Astrocyte (in vitro differentiated cells and primary cell): ENCODE measurements at regions not wholly inside any gene's neighbourhood (a gene's known extent, or its start where the extent isn't known, plus 50 kb on each side); places are given as distances from the start of the nearest gene placed in this dataset.

Experiments used
- DNase-seq: peaks from one replicate; pipeline ENCODE4 v3.0.0-alpha.2; 2010; ENCODE audit warnings: low read depth
- FAIRE-seq: peaks from 2 replicates; lab custom pipeline; 2011; peaks lifted over from hg19 to GRCh38; lab: Jason Lieb, UNC
- H2AFZ ChIP-seq: 2 replicates; pipeline ENCODE4 v1.6.0; 2012; ENCODE audit warnings: low read depth, low read length, inconsistent platforms
- H3K27ac ChIP-seq: 2 replicates; pipeline ENCODE4 v1.5.1; 2011; ENCODE audit warnings: low read depth, low read length, inconsistent platforms
- H3K27me3 ChIP-seq: 2 replicates; pipeline ENCODE4 v1.6.0; 2011; ENCODE audit warnings: low read length, inconsistent platforms; ENCODE audit not compliant: insufficient read depth
- H3K36me3 ChIP-seq: 2 replicates; pipeline ENCODE4 v1.5.1; 2011; ENCODE audit warnings: low read length, inconsistent platforms; ENCODE audit not compliant: insufficient read depth
- H3K4me1 ChIP-seq: 2 replicates; pipeline ENCODE4 v1.5.1; 2011; ENCODE audit warnings: low read length, inconsistent platforms; ENCODE audit not compliant: insufficient read depth
- H3K4me2 ChIP-seq: 2 replicates; pipeline ENCODE4 v1.6.0; 2012; ENCODE audit warnings: low read length, inconsistent platforms
- H3K4me3 ChIP-seq: 2 replicates; pipeline ENCODE4 v1.5.1; 2011; ENCODE audit warnings: low read depth, mild to moderate bottlenecking, low read length, inconsistent platforms; ENCODE audit not compliant: insufficient read depth
- H3K79me2 ChIP-seq: 2 replicates; pipeline ENCODE4 v1.6.0; 2012; ENCODE audit warnings: mild to moderate bottlenecking, low read length, inconsistent platforms; ENCODE audit not compliant: insufficient read depth
- H3K9ac ChIP-seq: 2 replicates; pipeline ENCODE4 v1.6.0; 2012; ENCODE audit warnings: mild to moderate bottlenecking, low read length, inconsistent platforms
- H3K9me3 ChIP-seq: 2 replicates; pipeline ENCODE4 v1.5.1; 2012; ENCODE audit warnings: low read depth, mild to moderate bottlenecking, low read length, inconsistent platforms; ENCODE audit not compliant: insufficient read depth
- H4K20me1 ChIP-seq: 2 replicates; pipeline ENCODE4 v1.6.0; 2012; ENCODE audit warnings: low read length, inconsistent platforms; ENCODE audit not compliant: insufficient read depth
- H3K27ac Mint-ChIP-seq: one replicate; pipeline ENCODE4 v1.8.0; 2021; ENCODE audit warnings: mild to moderate bottlenecking, mixed read lengths; ENCODE audit not compliant: unreplicated experiment
- H3K27me3 Mint-ChIP-seq: one replicate; pipeline ENCODE4 v1.8.0; 2021; ENCODE audit warnings: low read depth, mixed read lengths; ENCODE audit not compliant: unreplicated experiment
- H3K36me3 Mint-ChIP-seq: one replicate; pipeline ENCODE4 v1.8.0; 2021; ENCODE audit warnings: low read depth, mixed read lengths; ENCODE audit not compliant: unreplicated experiment
- H3K4me1 Mint-ChIP-seq: one replicate; pipeline ENCODE4 v1.8.0; 2021; ENCODE audit warnings: low read depth, mixed read lengths; ENCODE audit not compliant: unreplicated experiment
- H3K4me3 Mint-ChIP-seq: one replicate; pipeline ENCODE4 v1.8.0; 2021; ENCODE audit warnings: mild to moderate bottlenecking, moderate library complexity, mixed read lengths; ENCODE audit not compliant: unreplicated experiment
- H3K9me3 Mint-ChIP-seq: one replicate; pipeline ENCODE4 v1.8.0; 2021; ENCODE audit warnings: mild to moderate bottlenecking, mixed read lengths; ENCODE audit not compliant: unreplicated experiment
- CTCF ChIP-seq: IDR thresholded peaks from 2 replicates; pipeline ENCODE4 v1.5.1; 2011; ENCODE audit warnings: low read depth, mild to moderate bottlenecking, inconsistent platforms, low read length, moderate library complexity; ENCODE audit not compliant: insufficient read depth
- EZH2 ChIP-seq: IDR thresholded peaks from 2 replicates; pipeline ENCODE4 v1.6.1; 2012; ENCODE audit warnings: mild to moderate bottlenecking, low read length, inconsistent platforms; ENCODE audit not compliant: insufficient read depth

DNA sequence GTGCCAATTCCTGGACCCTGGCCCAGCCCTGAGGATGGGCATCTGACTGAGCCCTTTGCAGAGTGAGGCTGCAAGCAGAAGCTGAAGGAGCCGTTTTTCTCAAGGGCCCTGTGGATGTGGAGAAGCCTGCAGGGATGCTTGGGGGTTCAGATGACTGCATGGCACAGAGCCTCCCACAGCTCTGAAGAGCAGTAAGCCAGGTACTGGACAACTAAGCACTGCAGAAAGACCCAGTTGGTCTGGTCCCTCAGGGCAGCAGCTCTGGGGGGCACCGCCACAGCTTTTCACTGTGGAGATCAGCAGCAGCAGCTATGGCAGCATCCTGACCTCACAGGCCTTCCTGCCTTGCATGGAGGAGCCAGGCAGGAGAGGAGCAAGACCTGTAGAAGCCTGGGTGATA, 67.6 kb downstream of the CRYGS start:
- no peak overlapping the region for H3K4me3 Mint-ChIP-seq
- no peaks in the 10 kb centered on the region for H3K79me2 ChIP-seq
- H3K36me3 ChIP-seq: no peaks in the 10 kb centered on the region
- no peak overlapping the region for H3K9ac ChIP-seq
- H3K9me3 Mint-ChIP-seq: peaks cover 2% of the 10 kb centered on the region
- no peaks in the 10 kb centered on the region for H3K9me3 ChIP-seq
- H3K27ac ChIP-seq: no peak overlapping the region
- no peaks in the 10 kb centered on the region for H4K20me1 ChIP-seq
- no peak for DNase-seq
- peaks cover 6% of the 10 kb centered on the region for H3K27me3 Mint-ChIP-seq
- peaks cover 2% of the 10 kb centered on the region for H3K27me3 ChIP-seq
- H3K4me3 ChIP-seq: no peak overlapping the region
- H3K4me1 ChIP-seq: peaks cover 5% of the 10 kb centered on the region
- no peak for FAIRE-seq
- H3K4me2 ChIP-seq: no peak overlapping the region
- peaks cover 10% of the 10 kb centered on the region for H3K4me1 Mint-ChIP-seq
- no peak for TF ChIP-seq EZH2
- TF ChIP-seq CTCF: no peak
- no peaks in the 10 kb centered on the region for H3K36me3 Mint-ChIP-seq
- H3K27ac Mint-ChIP-seq: no peak overlapping the region
- peak overlapping the region; percentile 21 for H2AFZ ChIP-seq

DNA sequence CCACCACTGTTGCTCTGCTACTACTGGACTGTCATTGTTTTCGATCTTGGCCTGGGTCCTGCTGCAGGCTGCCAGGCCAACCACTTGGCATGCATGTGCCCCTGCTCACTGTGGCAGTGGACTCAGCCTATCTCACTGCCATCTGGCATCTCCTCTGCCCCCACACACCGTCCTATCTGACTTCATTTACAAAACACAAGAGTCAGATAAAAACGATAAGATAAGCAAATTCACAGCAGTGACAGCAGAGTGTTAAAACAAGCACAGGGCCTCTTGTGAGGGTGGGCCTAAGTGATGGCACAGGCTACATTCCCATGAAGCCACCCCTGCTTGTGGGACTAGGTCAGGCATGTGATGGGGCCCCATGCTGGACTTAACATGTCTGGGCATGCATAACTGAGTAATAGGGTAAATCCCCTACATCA, 68.1 kb downstream of the CRYGS start:
- peaks cover 5% of the 10 kb centered on the region for H3K4me1 ChIP-seq
- H3K4me3 ChIP-seq: no peak overlapping the region
- no peaks in the 10 kb centered on the region for H3K9me3 ChIP-seq
- no peaks in the 10 kb centered on the region for H3K36me3 ChIP-seq
- peaks cover 3% of the 10 kb centered on the region for H3K27me3 ChIP-seq
- H3K27ac Mint-ChIP-seq: peak overlapping the region; percentile 63
- H3K4me3 Mint-ChIP-seq: no peak overlapping the region
- peaks cover 2% of the 10 kb centered on the region for H3K9me3 Mint-ChIP-seq
- H3K27ac ChIP-seq: no peak overlapping the region
- H3K79me2 ChIP-seq: no peaks in the 10 kb centered on the region
- TF ChIP-seq CTCF: no peak
- no peak for TF ChIP-seq EZH2
- H4K20me1 ChIP-seq: no peaks in the 10 kb centered on the region
- peaks cover 10% of the 10 kb centered on the region for H3K4me1 Mint-ChIP-seq
- H3K27me3 Mint-ChIP-seq: peaks cover 5% of the 10 kb centered on the region
- no peak overlapping the region for H3K4me2 ChIP-seq
- H3K36me3 Mint-ChIP-seq: peaks cover 1% of the 10 kb centered on the region
- no peak overlapping the region for H3K9ac ChIP-seq
- FAIRE-seq (no peak), DNase-seq (no peak)
- peak overlapping the region; percentile 21 for H2AFZ ChIP-seq

DNA sequence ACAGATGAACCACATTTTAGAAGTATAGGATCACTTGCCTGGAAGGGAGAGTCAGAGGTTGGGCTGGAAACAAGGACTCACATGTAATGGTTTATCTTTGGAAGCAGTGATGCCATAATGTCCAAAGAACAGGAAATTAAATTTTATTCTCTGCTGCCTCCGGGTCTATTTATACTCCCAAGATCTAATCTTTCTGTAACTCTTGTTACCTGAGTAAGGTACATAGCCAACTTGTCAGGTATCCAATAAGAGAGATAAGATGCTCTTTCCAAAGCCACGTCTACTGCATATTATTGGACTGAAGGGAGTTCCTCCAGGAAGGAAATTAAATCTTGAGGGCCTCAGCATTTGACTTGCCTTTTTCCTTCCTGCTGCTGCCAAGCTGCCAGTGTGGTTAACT, 71.0 kb downstream of the CRYGS start:
- no peaks in the 10 kb centered on the region for H3K36me3 ChIP-seq
- FAIRE-seq (no peak), DNase-seq (no peak)
- H3K79me2 ChIP-seq: no peaks in the 10 kb centered on the region
- Mint-ChIP-seq H3K36me3 (peaks cover 1% of the 10 kb centered on the region), H3K27ac (no peak overlapping the region), H3K9me3 (peaks cover 2% of the 10 kb centered on the region), H3K4me3 (no peak overlapping the region), H3K27me3 (peaks cover 13% of the 10 kb centered on the region), H3K4me1 (peaks cover 10% of the 10 kb centered on the region)
- no peak overlapping the region for H3K9ac ChIP-seq
- peaks cover 5% of the 10 kb centered on the region for H3K4me1 ChIP-seq
- no peaks in the 10 kb centered on the region for H3K9me3 ChIP-seq
- H3K27ac ChIP-seq: no peak overlapping the region
- no peak overlapping the region for H2AFZ ChIP-seq
- no peaks in the 10 kb centered on the region for H4K20me1 ChIP-seq
- TF ChIP-seq CTCF: no peak
- no peak overlapping the region for H3K4me2 ChIP-seq
- no peak overlapping the region for H3K4me3 ChIP-seq
- H3K27me3 ChIP-seq: peaks cover 10% of the 10 kb centered on the region
